SJCRH30 (cell line): ENCODE measurements at regions not wholly inside any gene's neighbourhood (a gene's known extent, or its start where the extent isn't known, plus 50 kb on each side); places are given as distances from the start of the nearest gene placed in this dataset.
A peak's percentile ranks its signal among the peaks of the same experiment; 100 is the strongest.
"Not testable (repeated sequence)": the region's sequence is repeated elsewhere in the genome, so short reads cannot be mapped to it uniquely, and the experiment has no call there.

Experiments
- DNase-seq, 2 experiments: peaks; one replicate each; pipeline ENCODE4 v3.0.0-alpha.2; 2015 to 2020
- H3K27ac ChIP-seq: fragments of 250-450 bp; sonication (Bioruptor Pico); 2 replicates; pipeline ENCODE4 v1.5.1; 2020; ENCODE audit warnings: mild to moderate bottlenecking, moderate library complexity
- H3K27me3 ChIP-seq: fragments of 250-450 bp; sonication (Bioruptor Pico); 2 replicates; pipeline ENCODE4 v1.5.1; 2020; ENCODE audit warnings: mild to moderate bottlenecking, moderate library complexity
- H3K36me3 ChIP-seq: fragments of 250-450 bp; sonication (Bioruptor Pico); 2 replicates; pipeline ENCODE4 v1.5.1; 2020; ENCODE audit warnings: mild to moderate bottlenecking, moderate library complexity
- H3K4me1 ChIP-seq: fragments of 250-450 bp; sonication (Bioruptor Pico); 2 replicates; pipeline ENCODE4 v1.5.1; 2020; ENCODE audit warnings: mild to moderate bottlenecking, moderate library complexity
- H3K4me3 ChIP-seq: fragments of 250-450 bp; sonication (Bioruptor Pico); 2 replicates; pipeline ENCODE4 v1.5.1; 2020; ENCODE audit warnings: mild to moderate bottlenecking, moderate library complexity
- H3K9me3 ChIP-seq: fragments of 250-450 bp; sonication (Bioruptor Pico); replicated peaks from 2 replicates; pipeline ENCODE4 v1.5.1; 2020; ENCODE audit warnings: mild to moderate bottlenecking, moderate library complexity

DNA sequence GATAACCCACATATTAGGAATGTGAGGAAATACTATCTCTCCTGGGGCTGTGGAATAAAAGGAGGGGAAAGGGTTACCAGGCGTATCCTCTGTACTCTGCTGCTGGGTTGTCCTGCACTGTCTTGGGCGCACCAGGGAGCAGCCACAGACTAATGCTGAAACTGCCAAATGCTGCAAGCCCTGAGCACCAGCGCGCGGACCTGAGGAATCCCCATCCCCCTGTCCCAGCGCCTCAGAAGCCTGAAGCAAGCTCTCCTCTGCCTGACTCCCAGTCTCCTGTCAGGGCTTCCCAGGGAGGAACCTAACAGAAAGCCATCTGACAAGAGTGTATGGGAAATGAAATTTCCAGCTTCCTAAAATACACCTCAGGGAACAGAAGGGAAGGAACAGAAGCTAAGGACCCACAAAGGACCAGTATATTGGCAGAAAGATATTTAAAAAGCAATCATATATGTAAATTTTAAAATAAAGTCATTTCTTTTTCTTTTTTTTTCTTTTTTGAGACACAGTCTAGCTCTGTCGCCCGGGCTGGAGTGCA is 158.3 kb upstream of the C2CD4B start:
- Histone ChIP-seq H3K9me3 (no peaks in the 10 kb centered on the region), H3K36me3 (no peaks in the 10 kb centered on the region), H3K27me3 (0 out of 2 replicates have a peak, but pooled peaks cover 4% of the 10 kb centered on the region), H3K27ac (no peak overlapping the region), H3K4me1 (no peaks in the 10 kb centered on the region), H3K4me3 (no peak overlapping the region)
- DNase-seq: no peak

DNA sequence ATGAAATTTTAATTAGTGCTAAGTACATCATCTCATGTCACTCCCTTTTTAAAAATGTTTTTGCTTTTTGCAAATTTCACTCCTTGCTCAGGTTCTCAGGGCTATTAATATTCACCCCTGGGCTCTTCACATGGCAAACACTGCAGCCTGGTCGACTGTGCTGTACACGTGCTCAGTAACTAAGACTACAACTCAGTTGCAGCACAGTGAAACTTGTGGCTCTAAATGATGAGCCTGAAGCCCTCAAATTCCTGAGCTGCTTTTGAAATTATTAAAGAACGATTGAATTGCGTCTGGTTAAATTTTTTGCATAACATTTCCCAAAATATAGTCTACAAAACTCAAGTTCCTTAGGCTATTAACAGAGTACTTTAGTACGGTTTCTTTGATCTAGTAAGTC is 159.3 kb upstream of the C2CD4B start:
- no peaks in the 10 kb centered on the region for H3K9me3 ChIP-seq
- no peak for DNase-seq
- no peak overlapping the region for H3K27ac ChIP-seq
- no peaks in the 10 kb centered on the region for H3K36me3 ChIP-seq
- H3K4me3 ChIP-seq: no peak overlapping the region
- H3K27me3 ChIP-seq: 0 out of 2 replicates have a peak, but pooled peaks cover 4% of the 10 kb centered on the region
- H3K4me1 ChIP-seq: no peaks in the 10 kb centered on the region

DNA sequence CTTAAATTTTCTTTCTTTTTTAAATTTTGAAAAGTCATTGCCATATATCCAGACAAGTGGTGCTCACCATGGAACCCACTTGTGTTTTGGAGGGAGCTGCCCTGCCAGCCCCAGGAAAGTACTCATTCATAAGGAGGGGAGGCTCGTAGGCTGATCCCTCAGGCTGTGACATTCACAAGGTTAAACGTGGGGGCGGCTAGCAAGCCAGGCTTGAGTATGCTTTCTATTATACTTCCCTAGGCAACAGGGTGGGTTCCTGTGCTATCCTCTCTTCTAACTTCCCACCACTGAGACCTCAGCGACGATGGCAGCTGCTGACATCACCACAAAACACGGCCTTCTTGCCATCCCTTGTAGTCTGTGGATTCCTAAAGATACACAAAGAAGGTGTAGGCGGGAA is 160.5 kb upstream of the C2CD4B start:
- Histone ChIP-seq H3K4me1 (no peaks in the 10 kb centered on the region), H3K4me3 (no peak overlapping the region), H3K27ac (no peak overlapping the region), H3K36me3 (no peaks in the 10 kb centered on the region), H3K9me3 (no peaks in the 10 kb centered on the region), H3K27me3 (0 out of 2 replicates have a peak, but pooled peaks cover 4% of the 10 kb centered on the region)
- DNase-seq: no peak

DNA sequence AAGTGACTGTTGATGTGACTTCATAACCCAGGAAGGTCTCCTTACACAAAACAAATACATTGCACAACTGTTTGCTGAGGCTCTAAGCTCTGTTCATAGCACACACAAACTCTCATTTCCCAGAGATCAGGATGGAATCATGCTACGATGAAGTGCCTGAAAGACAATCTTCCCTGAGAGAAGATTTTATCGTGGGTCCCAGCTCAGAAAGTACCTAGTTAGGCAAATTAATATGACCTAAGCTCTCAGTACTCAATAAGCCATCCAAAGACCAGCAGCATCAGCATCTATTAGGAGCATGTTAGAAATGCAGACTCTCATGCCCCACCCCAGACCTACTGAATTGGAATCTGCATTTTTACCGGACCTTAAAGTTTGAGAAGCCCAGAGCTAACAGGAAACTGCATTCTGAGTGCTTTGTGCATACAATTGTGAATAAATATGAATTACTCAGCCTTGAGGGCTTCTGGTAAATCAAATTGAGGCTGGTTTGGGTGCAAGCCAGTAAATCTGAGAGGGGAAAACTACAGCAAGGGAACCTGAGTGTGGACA is 161.5 kb upstream of the C2CD4B start:
- no peaks in the 10 kb centered on the region for H3K4me1 ChIP-seq
- no peaks in the 10 kb centered on the region for H3K36me3 ChIP-seq
- H3K9me3 ChIP-seq: no peaks in the 10 kb centered on the region
- H3K27ac ChIP-seq: no peak overlapping the region
- H3K27me3 ChIP-seq: 0 out of 2 replicates have a peak, but pooled peaks cover 4% of the 10 kb centered on the region
- no peak overlapping the region for H3K4me3 ChIP-seq
- DNase-seq: no peak

DNA sequence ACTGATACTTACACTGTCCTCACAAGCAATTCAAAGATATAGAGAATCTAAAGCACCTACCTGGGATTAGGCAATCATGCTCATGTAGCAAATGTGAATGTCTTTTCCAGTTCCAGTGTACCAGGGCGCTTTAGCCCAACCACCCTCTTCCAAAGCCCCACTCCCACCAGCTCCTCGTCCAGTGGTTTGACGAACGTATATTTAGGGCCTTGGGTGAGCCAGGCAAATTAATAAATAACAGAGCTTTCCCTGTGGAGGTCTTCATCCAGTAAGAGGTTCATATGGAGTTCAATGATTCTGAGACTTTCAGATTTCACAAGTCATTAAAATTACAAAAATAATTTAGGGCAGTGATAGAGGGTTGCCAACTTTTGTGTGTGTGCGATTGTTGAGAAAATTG is 162.3 kb upstream of the C2CD4B start:
- H3K36me3 ChIP-seq: no peaks in the 10 kb centered on the region
- H3K4me1 ChIP-seq: no peaks in the 10 kb centered on the region
- H3K4me3 ChIP-seq: no peak overlapping the region
- no peaks in the 10 kb centered on the region for H3K9me3 ChIP-seq
- H3K27ac ChIP-seq: no peak overlapping the region
- DNase-seq: no peak
- 0 out of 2 replicates have a peak, but pooled peaks cover 4% of the 10 kb centered on the region for H3K27me3 ChIP-seq

DNA sequence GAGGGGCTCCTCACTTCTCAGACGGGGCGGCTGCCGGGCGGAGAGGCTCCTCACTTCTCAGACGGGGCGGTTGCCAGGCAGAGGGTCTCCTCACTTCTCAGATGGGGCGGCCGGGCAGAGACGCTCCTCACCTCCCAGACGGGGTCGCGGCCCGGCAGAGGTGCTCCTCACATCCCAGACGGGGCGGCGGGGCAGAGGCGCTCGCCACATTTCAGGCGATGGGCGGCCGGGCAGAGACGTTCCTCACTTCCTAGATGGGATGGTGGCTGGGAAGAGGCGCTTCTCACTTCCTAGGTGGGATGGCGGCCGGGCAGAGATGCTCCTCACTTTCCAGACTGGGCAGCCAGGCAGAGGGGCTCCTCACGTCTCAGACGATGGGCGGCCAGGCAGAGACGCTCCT is 167.4 kb upstream of the C2CD4B start:
- DNase-seq, H3K27ac ChIP-seq, H3K36me3 ChIP-seq, H3K4me3 ChIP-seq, H3K27me3 ChIP-seq, H3K9me3 ChIP-seq, H3K4me1 ChIP-seq: not testable (repeated sequence)

DNA sequence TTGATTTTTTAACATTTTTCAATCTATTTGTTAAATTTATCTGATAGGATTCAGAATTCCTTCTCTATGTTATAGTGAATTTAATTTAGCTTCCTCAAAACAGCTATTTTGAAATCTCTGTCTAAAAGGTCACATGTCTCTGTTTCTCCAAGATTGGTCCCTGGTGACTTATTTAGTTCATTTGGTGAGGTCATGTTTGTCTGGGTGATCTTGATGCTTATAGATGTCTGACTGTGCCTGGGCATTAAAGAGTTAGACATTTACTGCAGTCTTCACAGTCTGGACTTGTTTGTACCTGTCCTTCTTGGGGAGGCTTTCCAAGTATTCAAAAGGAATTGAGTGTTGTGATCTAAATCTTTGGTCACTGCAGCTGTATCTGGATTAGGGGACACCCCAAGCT is 169.5 kb upstream of the C2CD4B start:
- Histone ChIP-seq H3K27me3 (no peaks in the 10 kb centered on the region), H3K4me1 (no peaks in the 10 kb centered on the region), H3K27ac (no peak overlapping the region), H3K9me3 (no peaks in the 10 kb centered on the region), H3K36me3 (no peaks in the 10 kb centered on the region), H3K4me3 (no peak overlapping the region)
- DNase-seq: no peak

DNA sequence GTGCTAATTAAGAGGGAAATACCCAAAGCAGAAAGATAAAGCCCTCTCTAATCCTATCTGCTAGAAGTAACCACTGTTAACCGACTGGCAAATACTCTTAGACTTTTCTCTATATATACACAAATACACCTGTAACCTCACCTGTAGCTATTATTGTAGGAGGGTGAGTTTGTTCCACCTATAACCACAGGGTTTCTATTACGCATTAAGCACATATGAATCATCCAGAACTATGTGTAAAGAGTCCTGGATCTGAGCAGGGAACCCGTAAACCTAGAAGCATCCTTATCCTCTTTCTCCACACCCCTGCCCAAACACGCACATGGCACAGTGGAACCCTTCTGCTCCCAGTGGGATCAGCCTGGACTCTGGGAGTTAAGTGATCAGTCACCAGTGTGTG is 172.8 kb upstream of the C2CD4B start:
- no peak overlapping the region for H3K27ac ChIP-seq
- no peaks in the 10 kb centered on the region for H3K9me3 ChIP-seq
- H3K4me3 ChIP-seq: no peak overlapping the region
- no peaks in the 10 kb centered on the region for H3K27me3 ChIP-seq
- DNase-seq: no peak
- H3K36me3 ChIP-seq: no peaks in the 10 kb centered on the region
- H3K4me1 ChIP-seq: no peaks in the 10 kb centered on the region

DNA sequence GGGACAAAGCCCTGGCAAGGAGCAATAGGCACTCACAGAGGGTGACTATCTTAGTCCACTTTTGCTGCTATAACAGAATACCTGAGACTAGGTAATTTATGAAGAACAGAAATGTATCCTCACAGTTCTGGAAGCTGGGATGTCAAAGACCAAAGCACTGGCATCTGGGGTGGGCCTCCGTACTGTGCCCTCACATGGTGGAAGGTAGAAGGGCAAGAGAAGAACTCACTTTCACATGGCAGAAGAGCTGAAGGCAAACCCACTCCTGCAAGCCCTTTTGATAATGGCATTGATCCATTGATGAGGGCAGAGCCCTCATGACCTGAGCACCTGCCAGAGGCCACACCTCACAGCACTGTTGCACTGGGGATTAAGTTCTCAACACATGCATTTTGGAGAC is 173.4 kb upstream of the C2CD4B start:
- Histone ChIP-seq H3K9me3 (no peaks in the 10 kb centered on the region), H3K4me1 (no peaks in the 10 kb centered on the region), H3K4me3 (no peak overlapping the region), H3K36me3 (no peaks in the 10 kb centered on the region), H3K27me3 (no peaks in the 10 kb centered on the region), H3K27ac (no peak overlapping the region)
- no peak for DNase-seq

DNA sequence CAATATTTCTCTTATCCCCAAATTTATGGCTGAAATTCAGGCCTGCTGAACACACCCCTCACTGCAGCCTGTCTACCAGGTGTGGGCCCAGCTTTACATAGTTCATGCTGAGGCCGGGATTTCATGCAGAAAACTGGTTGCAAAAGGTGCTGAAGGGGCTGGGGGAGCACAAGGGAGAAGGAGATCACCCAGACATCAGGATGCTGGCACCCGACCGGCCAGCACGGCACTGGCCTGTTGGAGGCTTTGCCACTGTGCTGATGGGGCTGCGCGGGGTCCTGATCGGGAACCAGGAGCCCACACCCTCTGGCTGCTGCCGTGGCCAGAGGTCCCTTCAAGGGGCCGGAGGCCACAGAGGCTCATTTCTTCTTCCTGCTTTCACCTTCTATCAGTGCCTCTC is 177.9 kb upstream of the C2CD4B start:
- no peak for DNase-seq
- H3K27ac ChIP-seq: no peak overlapping the region
- no peaks in the 10 kb centered on the region for H3K9me3 ChIP-seq
- no peaks in the 10 kb centered on the region for H3K4me1 ChIP-seq
- H3K4me3 ChIP-seq: no peak overlapping the region
- no peaks in the 10 kb centered on the region for H3K27me3 ChIP-seq
- no peaks in the 10 kb centered on the region for H3K36me3 ChIP-seq

DNA sequence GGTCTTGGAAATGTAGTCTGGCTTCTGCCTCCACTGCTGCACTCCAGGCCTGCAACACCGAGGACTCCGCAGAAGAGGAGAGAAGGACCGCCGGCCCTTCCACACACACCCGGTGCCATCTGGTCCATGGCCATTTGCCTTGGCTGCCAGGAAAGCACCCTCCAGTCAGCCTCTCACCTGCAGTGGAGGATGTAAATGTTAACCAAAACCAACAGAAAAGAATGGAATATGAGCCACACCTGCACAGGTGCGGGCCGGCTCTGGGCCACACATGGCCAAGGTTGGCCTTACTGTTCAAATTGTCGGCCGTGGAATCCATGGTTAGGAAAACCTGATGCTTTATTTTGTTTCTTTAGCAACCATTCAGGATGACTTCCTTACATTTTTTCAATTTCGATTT is 178.3 kb upstream of the C2CD4B start:
- no peaks in the 10 kb centered on the region for H3K27me3 ChIP-seq
- H3K27ac ChIP-seq: no peak overlapping the region
- H3K4me3 ChIP-seq: no peak overlapping the region
- H3K36me3 ChIP-seq: no peaks in the 10 kb centered on the region
- H3K9me3 ChIP-seq: no peaks in the 10 kb centered on the region
- no peaks in the 10 kb centered on the region for H3K4me1 ChIP-seq
- no peak for DNase-seq

DNA sequence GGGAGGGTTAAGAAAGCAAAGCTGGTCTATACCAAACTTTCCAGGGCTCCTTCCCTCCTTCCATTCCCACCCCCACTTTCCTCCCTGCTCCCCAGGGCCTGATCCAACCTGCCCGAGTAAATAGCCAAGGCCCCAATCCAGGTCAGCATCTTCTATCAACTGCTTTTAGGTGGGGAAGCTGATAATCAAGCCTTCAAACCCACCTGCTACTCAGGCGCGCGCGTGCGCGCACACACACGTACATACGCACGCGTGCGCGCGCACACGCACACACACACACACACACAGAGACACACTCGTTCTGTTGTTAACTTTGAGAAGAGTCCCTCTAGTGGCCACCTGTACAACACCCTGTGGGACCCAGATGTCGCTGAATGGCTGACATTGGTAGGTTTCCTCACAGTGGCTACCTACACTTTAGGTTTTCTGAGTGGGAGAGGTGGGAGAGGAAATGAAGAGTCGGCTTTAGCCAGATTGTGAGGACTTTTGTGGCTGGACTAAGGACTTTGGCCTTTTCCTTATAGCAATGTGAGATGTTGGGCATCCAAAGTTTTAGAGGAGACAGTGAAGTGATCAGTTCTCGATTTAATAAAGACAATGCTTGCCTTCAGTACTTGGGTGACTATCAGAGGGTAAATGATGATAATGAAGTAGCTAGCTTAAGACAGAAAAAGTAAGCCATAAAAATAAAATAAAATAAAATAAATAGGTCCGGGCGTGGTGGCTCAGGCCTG is 179.9 kb upstream of the C2CD4B start:
- Histone ChIP-seq H3K36me3 (no peaks in the 10 kb centered on the region), H3K27ac (no peak overlapping the region), H3K4me1 (no peaks in the 10 kb centered on the region), H3K4me3 (no peak overlapping the region), H3K9me3 (no peaks in the 10 kb centered on the region), H3K27me3 (no peaks in the 10 kb centered on the region)
- peak; percentile 21 to 48 for DNase-seq

DNA sequence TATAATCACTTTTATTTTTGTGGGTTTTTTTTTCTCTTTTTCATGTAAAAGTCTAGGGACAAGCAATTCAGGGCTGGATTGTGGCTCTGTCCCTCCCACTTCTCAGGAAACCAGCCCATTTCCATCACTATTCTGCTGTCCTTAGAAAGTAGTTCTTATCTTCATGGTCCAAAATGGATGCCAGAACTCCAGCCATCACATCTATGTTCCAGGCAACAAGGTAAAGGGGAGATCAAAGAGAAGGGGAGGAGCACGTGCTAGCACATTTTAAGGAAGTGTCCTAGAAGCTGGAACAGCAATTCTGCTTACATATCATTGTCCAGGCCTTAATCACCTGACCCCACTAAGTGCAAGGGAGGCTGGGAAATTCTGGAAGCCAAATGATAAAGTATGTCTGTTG is 181.1 kb upstream of the C2CD4B start:
- Histone ChIP-seq H3K36me3 (no peaks in the 10 kb centered on the region), H3K9me3 (no peaks in the 10 kb centered on the region), H3K4me3 (no peak overlapping the region), H3K27ac (no peak overlapping the region), H3K4me1 (no peaks in the 10 kb centered on the region), H3K27me3 (no peaks in the 10 kb centered on the region)
- DNase-seq: no peak

DNA sequence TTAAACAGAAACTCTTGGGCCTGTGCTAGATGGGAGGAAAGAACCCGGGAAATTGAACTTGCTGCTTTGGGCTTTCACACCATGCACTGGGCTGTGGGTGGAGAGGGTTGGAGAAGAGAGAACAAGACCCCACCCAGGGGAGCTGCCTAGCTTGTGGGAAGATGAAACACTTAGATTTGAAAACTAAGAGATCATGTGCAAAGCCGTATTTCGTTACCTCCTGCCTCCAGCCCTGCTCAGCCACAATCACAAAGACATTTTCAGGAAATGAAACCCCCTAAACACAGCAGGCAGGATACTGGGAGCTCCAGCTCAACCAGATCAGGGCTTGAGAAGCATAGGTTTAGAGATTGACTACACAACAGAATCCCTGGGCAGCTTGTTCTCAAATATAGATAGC is 183.0 kb upstream of the C2CD4B start:
- H3K36me3 ChIP-seq: no peaks in the 10 kb centered on the region
- H3K27ac ChIP-seq: no peak overlapping the region
- DNase-seq: no peak
- no peaks in the 10 kb centered on the region for H3K4me1 ChIP-seq
- no peaks in the 10 kb centered on the region for H3K9me3 ChIP-seq
- H3K27me3 ChIP-seq: no peaks in the 10 kb centered on the region
- no peak overlapping the region for H3K4me3 ChIP-seq

DNA sequence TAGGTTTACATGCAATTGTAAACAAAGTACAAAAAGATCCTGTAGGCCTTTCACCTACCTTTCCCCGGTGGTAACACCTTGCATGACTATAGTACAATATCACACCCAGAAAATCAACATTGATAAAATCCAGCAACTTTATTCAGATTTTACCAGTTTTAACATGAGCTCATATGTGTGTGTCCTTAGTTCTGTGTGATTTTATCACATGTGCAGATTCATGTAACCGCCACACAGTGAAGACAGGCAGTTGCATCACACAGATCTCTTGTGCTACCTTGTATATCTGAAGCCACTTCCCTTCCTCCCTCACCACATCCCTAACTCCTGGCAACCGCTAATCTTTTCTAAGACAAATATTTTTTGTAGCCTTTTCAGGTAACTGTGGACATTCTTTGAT is 183.5 kb upstream of the C2CD4B start:
- Histone ChIP-seq H3K4me1 (no peaks in the 10 kb centered on the region), H3K27ac (no peak overlapping the region), H3K36me3 (no peaks in the 10 kb centered on the region), H3K4me3 (no peak overlapping the region), H3K27me3 (no peaks in the 10 kb centered on the region), H3K9me3 (no peaks in the 10 kb centered on the region)
- DNase-seq: no peak

DNA sequence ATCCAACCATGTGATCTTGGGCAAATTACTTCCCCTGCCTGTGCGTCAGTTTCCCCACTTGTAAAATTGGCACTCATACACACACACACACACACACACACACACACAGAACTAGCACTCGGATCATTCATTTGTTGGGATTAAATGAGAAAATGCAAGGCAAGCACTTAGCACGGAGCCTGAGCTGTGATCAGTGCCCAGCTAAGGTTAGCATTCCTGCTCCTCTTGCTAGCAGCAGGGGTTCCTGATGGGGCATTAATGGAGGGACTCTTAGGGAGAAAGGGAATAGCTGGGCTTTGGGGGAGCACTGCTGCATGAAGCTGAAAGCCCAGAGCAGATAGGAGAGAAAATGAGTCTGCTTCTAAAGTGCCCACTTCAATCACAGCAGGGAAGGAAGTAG is 187.7 kb upstream of the C2CD4B start:
- Histone ChIP-seq H3K27ac (no peak overlapping the region), H3K9me3 (no peaks in the 10 kb centered on the region), H3K27me3 (no peaks in the 10 kb centered on the region; the same call in 1 of the 2 replicates), H3K36me3 (no peaks in the 10 kb centered on the region), H3K4me3 (no peak overlapping the region), H3K4me1 (no peaks in the 10 kb centered on the region)
- DNase-seq: no peak
